ENCODE measurements at regions not wholly inside any gene's neighbourhood (a gene's known extent, or its start where the extent isn't known, plus 50 kb on each side); places are given as distances from the start of the nearest gene placed in this dataset.

DNA sequence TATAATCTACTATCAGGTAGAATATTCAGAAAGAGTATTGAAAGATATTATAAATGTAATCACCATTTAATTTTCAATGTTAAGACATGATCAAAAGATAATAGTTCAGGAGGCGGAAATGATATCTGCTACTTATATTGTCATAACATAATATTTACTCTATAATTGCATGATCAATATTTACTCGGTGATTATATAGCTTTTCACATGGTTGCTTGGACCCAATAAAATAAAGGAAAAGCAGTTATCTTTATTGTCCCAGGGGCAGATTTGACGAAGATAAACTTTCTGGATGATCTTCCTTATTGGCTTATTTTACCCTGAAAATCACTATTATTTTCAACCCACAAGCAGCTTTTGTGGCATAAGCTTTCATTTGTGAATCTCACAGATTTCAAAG lies 350.4 kb downstream of the HACE1 start:
- intact Hi-C loops (cut with DNase I): no loop called here
- Histone ChIP-seq H3K4me1 (replicated peaks in 1 of 2) (no peaks in the 10 kb centered on the region), H3K27ac (no peak overlapping the region), H3K9me3 (replicated peaks in 1 of 3) (no peaks in the 10 kb centered on the region), H3K4me3 (no peak overlapping the region), H3K36me3 (replicated peaks in 1 of 2) (no peaks in the 10 kb centered on the region), H3K27me3 (no peaks in the 10 kb centered on the region)
- TF ChIP-seq, protein P1, sequence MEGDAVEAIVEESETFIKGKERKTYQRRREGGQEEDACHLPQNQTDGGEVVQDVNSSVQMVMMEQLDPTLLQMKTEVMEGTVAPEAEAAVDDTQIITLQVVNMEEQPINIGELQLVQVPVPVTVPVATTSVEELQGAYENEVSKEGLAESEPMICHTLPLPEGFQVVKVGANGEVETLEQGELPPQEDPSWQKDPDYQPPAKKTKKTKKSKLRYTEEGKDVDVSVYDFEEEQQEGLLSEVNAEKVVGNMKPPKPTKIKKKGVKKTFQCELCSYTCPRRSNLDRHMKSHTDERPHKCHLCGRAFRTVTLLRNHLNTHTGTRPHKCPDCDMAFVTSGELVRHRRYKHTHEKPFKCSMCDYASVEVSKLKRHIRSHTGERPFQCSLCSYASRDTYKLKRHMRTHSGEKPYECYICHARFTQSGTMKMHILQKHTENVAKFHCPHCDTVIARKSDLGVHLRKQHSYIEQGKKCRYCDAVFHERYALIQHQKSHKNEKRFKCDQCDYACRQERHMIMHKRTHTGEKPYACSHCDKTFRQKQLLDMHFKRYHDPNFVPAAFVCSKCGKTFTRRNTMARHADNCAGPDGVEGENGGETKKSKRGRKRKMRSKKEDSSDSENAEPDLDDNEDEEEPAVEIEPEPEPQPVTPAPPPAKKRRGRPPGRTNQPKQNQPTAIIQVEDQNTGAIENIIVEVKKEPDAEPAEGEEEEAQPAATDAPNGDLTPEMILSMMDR (IDR thresholded peaks at IDR 0.05): no peak
- TF ChIP-seq POLR2A (IDR thresholded peaks at IDR 0.05): no peak
- no peak for DNase-seq
- WGBS, 4 donors: 77 to 86% (median 83%) methylated on average over 3 of the region's 3 CpGs

DNA sequence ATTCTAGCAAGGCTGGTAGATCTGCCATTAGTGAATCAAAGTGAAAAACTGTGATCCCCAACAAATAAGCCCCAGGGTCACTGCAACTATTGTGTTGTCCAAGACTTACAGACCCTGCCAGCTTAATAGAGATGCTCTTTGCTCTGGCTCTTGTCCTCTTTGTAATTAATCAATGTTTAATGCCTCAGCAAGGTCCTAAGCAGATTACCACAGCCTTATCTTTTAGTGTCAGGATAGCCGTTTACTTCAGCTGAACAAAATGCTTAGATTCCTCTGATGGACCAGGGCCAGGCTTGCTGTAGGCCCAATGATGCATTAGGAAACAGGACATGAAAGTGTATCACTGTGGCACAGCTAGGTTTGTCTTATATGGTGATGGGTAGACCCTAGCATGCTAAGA lies 353.3 kb downstream of the HACE1 start:
- no peaks in the 10 kb centered on the region for H3K27me3 ChIP-seq
- WGBS, 4 donors: 38 to 58% (median 54%) methylated on average over 1 of the region's 1 CpG
- H3K36me3 ChIP-seq (replicated peaks in 1 of 2): no peaks in the 10 kb centered on the region
- no peak overlapping the region for H3K27ac ChIP-seq
- DNase-seq: no peak
- no peak for TF ChIP-seq POLR2A (IDR thresholded peaks at IDR 0.05)
- TF ChIP-seq, protein P1 (IDR thresholded peaks at IDR 0.05): no peak
- H3K9me3 ChIP-seq (replicated peaks in 1 of 3): no peaks in the 10 kb centered on the region
- no peak overlapping the region for H3K4me3 ChIP-seq
- H3K4me1 ChIP-seq (replicated peaks in 1 of 2): no peaks in the 10 kb centered on the region
- intact Hi-C loops (cut with DNase I): no loop called here

DNA sequence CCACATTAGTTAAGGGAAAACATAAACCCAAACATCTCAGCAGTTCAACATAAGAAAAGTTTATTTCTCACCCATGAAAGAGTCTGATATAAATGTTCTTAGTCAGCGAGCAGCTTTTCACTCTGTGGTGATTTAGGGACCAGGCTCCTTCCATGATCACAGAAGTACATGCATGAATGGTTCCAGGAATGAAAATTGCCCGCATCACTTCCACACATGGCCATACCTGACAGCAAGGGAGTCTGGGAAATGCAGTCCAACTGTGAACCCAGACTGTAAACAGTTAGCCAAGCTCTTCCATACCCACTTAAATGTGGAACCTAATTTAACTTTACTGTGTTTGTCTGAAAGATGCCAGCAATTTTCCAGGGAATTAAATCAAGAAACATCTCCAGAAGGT lies 353.9 kb downstream of the HACE1 start:
- no peak for TF ChIP-seq POLR2A (IDR thresholded peaks at IDR 0.05)
- TF ChIP-seq, protein P1 (IDR thresholded peaks at IDR 0.05): no peak
- WGBS, 4 donors: 61 to 76% (median 66%) methylated on average over 2 of the region's 2 CpGs
- intact Hi-C loops (cut with DNase I): no loop called here

DNA sequence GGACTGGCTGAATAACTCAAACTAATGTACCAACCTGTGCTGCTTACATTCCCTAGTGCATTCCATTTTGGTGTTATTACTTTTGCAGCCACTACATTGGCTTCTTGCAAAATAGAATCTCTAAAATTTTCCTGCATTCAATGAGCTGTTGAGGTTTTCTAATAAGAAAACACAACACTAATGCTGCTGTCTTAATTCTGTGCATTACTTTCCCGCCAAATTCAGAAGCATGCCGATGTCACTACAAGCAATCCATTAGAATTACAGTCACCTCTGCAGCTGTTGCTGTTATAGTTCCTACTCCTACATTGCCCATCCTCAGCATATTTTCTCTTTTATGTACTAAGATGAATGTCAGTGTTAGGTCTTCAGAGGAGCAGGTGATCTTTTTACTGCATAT lies 359.5 kb downstream of the HACE1 start:
- TF ChIP-seq, protein P1 (IDR thresholded peaks at IDR 0.05): no peak
- no peak for TF ChIP-seq POLR2A (IDR thresholded peaks at IDR 0.05)
- Histone ChIP-seq H3K27me3 (no peaks in the 10 kb centered on the region), H3K4me1 (replicated peaks in 1 of 2) (no peaks in the 10 kb centered on the region), H3K36me3 (replicated peaks in 1 of 2) (no peaks in the 10 kb centered on the region), H3K27ac (no peak overlapping the region), H3K9me3 (replicated peaks in 1 of 3) (no peaks in the 10 kb centered on the region), H3K4me3 (no peak overlapping the region)
- no peak for DNase-seq
- intact Hi-C loops (cut with DNase I): no loop called here
- WGBS, 4 donors: 68 to 82% (median 72%) methylated on average over 2 of the region's 2 CpGs

More for the DNA sequence above, 353.9 kb downstream of the HACE1 start:
- Histone ChIP-seq H3K4me1 (replicated peaks in 1 of 2) (no peaks in the 10 kb centered on the region), H3K4me3 (no peak overlapping the region), H3K36me3 (replicated peaks in 1 of 2) (no peaks in the 10 kb centered on the region), H3K27ac (no peak overlapping the region), H3K9me3 (replicated peaks in 1 of 3) (no peaks in the 10 kb centered on the region), H3K27me3 (no peaks in the 10 kb centered on the region)
- no peak for DNase-seq
